PC-9 (cell line): ENCODE measurements at regions not wholly inside any gene's neighbourhood (a gene's known extent, or its start where the extent isn't known, plus 50 kb on each side); places are given as distances from the start of the nearest gene placed in this dataset.

Experiments
- BruUV-seq: library from RNA; stranded (reverse); fragments of 400-500 nt; replicated peaks from 2 replicates; lab custom pipeline; 2021; lab: Mats Ljungman, UMichigan
- CTCF ChIA-PET: fragments of 300-600 bp; sonication (Branson Sonifier 250); formaldehyde crosslinking; loops from one replicate; lab custom pipeline; 2022; ENCODE audit warnings: antibody characterized with exemption; lab: Charles Lee
- POLR2A ChIA-PET: fragments of 300-600 bp; sonication (Branson Sonifier 250); formaldehyde crosslinking; loops from one replicate; lab custom pipeline; 2022; ENCODE audit warnings: antibody characterized with exemption; ENCODE audit not compliant: unreplicated experiment; lab: Charles Lee
- DNase-seq, 2 experiments: peaks; one replicate each; pipeline versions ENCODE4 v3.0.0 to v3.0.0-alpha.2; 2015 to 2022; ENCODE audit warnings: mixed read lengths in 1 of 2
- H2AFZ ChIP-seq: fragments of 200-600 bp; sonication (generic); 2 replicates; pipeline ENCODE4 v1.8.1; 2017; ENCODE audit warnings: antibody characterized with exemption
- H3F3A ChIP-seq: fragments of 200-600 bp; sonication (generic); 2 replicates; pipeline ENCODE4 v1.8.1; 2017; ENCODE audit warnings: antibody characterized with exemption, mild to moderate bottlenecking, low read depth; ENCODE audit not compliant: insufficient read depth
- H3K27ac ChIP-seq: fragments of 200-600 bp; sonication (generic); 2 replicates; pipeline ENCODE4 v1.6.1; 2016; ENCODE audit warnings: mixed run types
- H3K27me3 ChIP-seq: fragments of 200-600 bp; sonication (generic); 2 replicates; pipeline ENCODE4 v1.6.1; 2016; ENCODE audit warnings: low read depth, mixed run types; ENCODE audit not compliant: insufficient read depth
- H3K36me3 ChIP-seq: fragments of 200-600 bp; sonication (generic); 2 replicates; pipeline ENCODE4 v1.6.1; 2016; ENCODE audit warnings: low read depth, mixed run types
- H3K4me1 ChIP-seq: fragments of 200-600 bp; sonication (generic); replicated peaks from 2 replicates; pipeline ENCODE4 v1.6.1; 2016; ENCODE audit warnings: mixed run types; ENCODE audit not compliant: insufficient read depth
- H3K4me2 ChIP-seq: fragments of 200-600 bp; sonication (generic); 2 replicates; pipeline ENCODE4 v1.6.1; 2017; ENCODE audit warnings: mixed run types
- H3K4me3 ChIP-seq: fragments of 200-600 bp; sonication (generic); 2 replicates; pipeline ENCODE4 v1.6.1; 2016; ENCODE audit warnings: mixed run types
- H3K79me2 ChIP-seq: fragments of 200-600 bp; sonication (generic); 2 replicates; pipeline ENCODE4 v1.6.1; 2017; ENCODE audit warnings: low read depth, mixed run types
- H3K9me2 ChIP-seq: fragments of 200-600 bp; sonication (generic); 2 replicates; pipeline ENCODE4 v1.8.1; 2017; ENCODE audit warnings: mild to moderate bottlenecking; ENCODE audit not compliant: insufficient read depth
- H3K9me3 ChIP-seq: fragments of 200-600 bp; sonication (generic); 2 replicates; pipeline ENCODE4 v1.8.1; 2016; ENCODE audit warnings: low read depth; ENCODE audit not compliant: insufficient read depth
- H4K20me1 ChIP-seq: fragments of 200-600 bp; sonication (generic); 2 replicates; pipeline ENCODE4 v1.8.1; 2017; ENCODE audit not compliant: insufficient read depth
- CTCF ChIP-seq: fragments of 200-600 bp; sonication (generic); conservative IDR thresholded peaks from 2 replicates; pipeline ENCODE4 v1.6.1; 2017; ENCODE audit warnings: mixed run types, antibody characterized with exemption, mild to moderate bottlenecking, moderate library complexity
- EZH2 ChIP-seq: fragments of 200-600 bp; sonication (generic); IDR thresholded peaks from 2 replicates; pipeline ENCODE4 v1.8.0; 2017; ENCODE audit warnings: antibody characterized with exemption, low read depth
- intact Hi-C: fragments of 100-400 bp; cut with micrococcal nuclease; formaldehyde crosslinking; loops from one replicate; pipeline ENCODE4 v1.10.0; 2022; ENCODE audit not compliant: unreplicated experiment

DNA sequence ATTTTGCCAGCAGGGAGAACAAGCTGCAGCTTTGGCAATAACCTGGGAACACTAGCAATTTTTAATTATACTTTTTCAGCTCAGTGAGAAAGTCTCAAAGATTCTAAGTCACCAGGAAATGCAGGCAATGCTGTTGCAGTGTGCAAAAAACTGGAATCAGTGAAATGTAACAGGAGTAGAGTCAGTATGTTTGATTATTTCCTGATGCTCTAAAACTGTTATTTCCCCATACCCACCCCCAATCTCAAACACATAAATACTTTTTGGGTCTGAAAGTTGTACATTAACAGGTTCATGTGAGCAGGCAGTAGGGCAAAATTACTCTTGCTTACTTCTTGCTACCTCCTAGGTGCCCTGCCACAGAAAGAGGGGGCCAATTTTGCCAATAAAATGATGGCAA lies 65.4 kb upstream of the BEND6 start:
- Histone ChIP-seq H3K36me3 (no peaks in the 10 kb centered on the region), H3K9me2 (no peaks in the 10 kb centered on the region), H2AFZ (no peak overlapping the region), H4K20me1 (no peaks in the 10 kb centered on the region), H3K4me3 (no peak overlapping the region), H3F3A (peaks cover 5% of the 10 kb centered on the region; the same call in 1 of the 2 replicates), H3K4me1 (peaks cover 24% of the 10 kb centered on the region), H3K9me3 (no peaks in the 10 kb centered on the region), H3K4me2 (no peak overlapping the region), H3K27me3 (no peaks in the 10 kb centered on the region), H3K27ac (peak overlapping the region; percentile 92; the same call in 1 of the 2 replicates), H3K79me2 (0 out of 2 replicates have a peak, but pooled peaks cover 3% of the 10 kb centered on the region)
- intact Hi-C loops: no loop called here
- no peak for DNase-seq
- no TSS peak for BruUV-seq
- ChIA-PET CTCF (no interaction called here), POLR2A (no interaction called here)
- TF ChIP-seq CTCF: no peak

DNA sequence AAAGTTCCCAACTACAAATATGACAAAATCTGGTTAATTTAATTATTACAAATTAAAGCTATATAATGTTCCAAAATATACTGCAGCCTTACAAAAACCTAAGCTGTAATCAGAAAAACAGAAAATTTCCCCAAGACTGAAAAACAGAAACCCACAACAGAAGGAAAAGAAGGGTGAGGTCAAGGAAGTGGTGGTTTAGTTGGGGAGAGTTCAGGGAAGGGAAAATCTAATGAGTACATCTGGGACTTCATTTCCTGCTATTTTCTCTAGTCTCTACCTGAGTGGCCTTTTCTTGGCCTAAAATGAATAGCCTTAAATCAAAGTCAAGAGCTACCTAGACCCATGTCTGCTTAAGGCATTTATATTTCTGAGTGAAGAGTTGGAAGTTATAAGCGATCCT lies 66.2 kb upstream of the BEND6 start:
- H3K79me2 ChIP-seq: 0 out of 2 replicates have a peak, but pooled peaks cover 3% of the 10 kb centered on the region
- H4K20me1 ChIP-seq: no peaks in the 10 kb centered on the region
- H3K4me3 ChIP-seq: no peak overlapping the region
- H3K27me3 ChIP-seq: no peaks in the 10 kb centered on the region
- no peak for DNase-seq
- peaks cover 24% of the 10 kb centered on the region for H3K4me1 ChIP-seq
- no peaks in the 10 kb centered on the region for H3K9me3 ChIP-seq
- BruUV-seq: no TSS peak
- no peaks in the 10 kb centered on the region for H3K36me3 ChIP-seq
- H3K4me2 ChIP-seq: no peak overlapping the region
- intact Hi-C loops: no loop called here
- TF ChIP-seq EZH2: no peak
- no peak for TF ChIP-seq CTCF
- H2AFZ ChIP-seq: no peak overlapping the region
- peaks cover 5% of the 10 kb centered on the region; the same call in 1 of the 2 replicates for H3F3A ChIP-seq
- H3K9me2 ChIP-seq: no peaks in the 10 kb centered on the region
- CTCF ChIA-PET: no interaction called here
- POLR2A ChIA-PET: interaction anchor here (0.6 to 0.7 kb wide), 2 partner anchors 45 to 263 kb away, joined by 3 to 9 read pairs; no protein-coding TSS in a partner anchor
- H3K27ac ChIP-seq: 0 out of 2 replicates have a peak overlapping the region, but pooled peaks have one; percentile 9

DNA sequence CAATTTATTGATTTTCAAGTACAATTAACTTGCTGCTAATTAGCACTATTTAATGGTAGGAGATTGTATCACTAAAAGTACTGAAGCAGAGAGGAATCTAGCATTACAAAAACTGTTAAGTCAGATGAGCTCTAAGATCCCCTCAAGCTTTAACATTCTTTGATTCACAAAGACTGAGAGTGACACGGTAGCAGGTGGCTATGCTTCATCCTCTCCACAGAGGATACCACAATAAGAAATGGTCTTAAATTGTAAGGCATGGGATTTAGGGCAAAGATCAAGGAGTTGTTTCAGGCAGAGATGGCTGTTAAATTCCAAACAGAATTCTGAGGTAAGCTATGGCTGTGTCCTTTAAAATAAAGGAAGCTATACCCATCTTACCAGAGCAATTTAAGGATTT lies 67.8 kb upstream of the BEND6 start:
- Histone ChIP-seq H3K9me2 (no peaks in the 10 kb centered on the region), H2AFZ (no peak overlapping the region), H3K4me2 (no peak overlapping the region), H3K27ac (no peak overlapping the region), H3K4me3 (no peak overlapping the region), H3K79me2 (0 out of 2 replicates have a peak, but pooled peaks cover 3% of the 10 kb centered on the region), H4K20me1 (no peaks in the 10 kb centered on the region), H3K27me3 (no peaks in the 10 kb centered on the region), H3K36me3 (no peaks in the 10 kb centered on the region), H3K4me1 (peaks cover 24% of the 10 kb centered on the region), H3K9me3 (no peaks in the 10 kb centered on the region), H3F3A (peaks cover 5% of the 10 kb centered on the region; the same call in 1 of the 2 replicates)
- TF ChIP-seq EZH2 (no peak), CTCF (no peak)
- intact Hi-C loops: no loop called here
- no TSS peak for BruUV-seq
- CTCF ChIA-PET: no interaction called here
- POLR2A ChIA-PET: interaction anchor here (0.7 kb wide), 1 partner anchor 120 kb away, joined by 4 read pairs; no protein-coding TSS in a partner anchor
- no peak for DNase-seq
